ENCODE measurements at regions not wholly inside any gene's neighbourhood (a gene's known extent, or its start where the extent isn't known, plus 50 kb on each side); places are given as distances from the start of the nearest gene placed in this dataset.

DNA sequence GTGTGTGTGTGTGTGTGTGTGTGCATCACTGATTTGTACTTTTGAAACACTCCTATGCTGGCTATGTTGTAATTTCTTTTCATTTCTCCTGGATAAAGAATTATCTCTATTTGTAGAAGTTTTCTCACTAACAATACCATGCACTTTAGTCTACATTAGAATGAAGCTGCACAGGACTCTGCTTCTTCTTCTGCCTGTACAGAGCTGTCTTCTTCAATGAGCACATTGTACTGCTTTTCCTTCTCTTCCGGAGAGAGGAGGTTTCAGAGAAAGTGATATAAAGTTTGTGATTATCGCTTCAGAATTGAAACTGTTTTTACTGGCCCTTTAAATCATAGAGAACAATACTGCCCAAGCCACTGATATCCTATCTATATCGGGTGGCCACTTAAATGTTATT lies 677.0 kb downstream of the NR2F1-AS1 start:
- TF ChIP-seq CTCF (conservative IDR thresholded peaks at IDR 0.05; ENCODE audit: low read depth, low read length) = no peak
- no peak for DNase-seq (ENCODE audit: low read depth)
- no peak overlapping the region for H3K4me3 ChIP-seq (ENCODE audit: low read depth, low read length)

DNA sequence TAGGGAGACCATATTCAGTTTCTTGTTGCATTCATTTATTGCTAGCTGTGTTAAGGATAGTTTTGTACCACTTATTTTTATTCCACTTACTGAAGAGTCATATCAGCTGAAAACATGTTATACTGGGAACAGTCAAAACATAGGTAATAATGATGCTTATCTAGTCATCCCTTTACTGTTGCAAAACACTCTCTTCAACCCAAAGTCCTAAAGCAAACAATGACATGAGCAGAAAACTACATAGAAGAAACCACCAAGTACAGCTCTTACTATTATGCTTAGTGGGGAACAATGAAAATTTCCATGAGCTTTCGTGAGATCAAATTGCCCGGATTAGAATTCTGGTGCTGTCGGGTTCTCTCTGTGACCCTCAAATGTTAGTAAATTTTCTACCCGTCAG lies 681.4 kb downstream of the NR2F1-AS1 start:
- H3K4me3 ChIP-seq (ENCODE audit: low read depth, low read length) = no peak overlapping the region
- DNase-seq (ENCODE audit: low read depth) = no peak
- TF ChIP-seq CTCF (conservative IDR thresholded peaks at IDR 0.05; ENCODE audit: low read depth, low read length) = no peak

- DNase-seq (ENCODE audit: low read depth) = no peak
- no peak for TF ChIP-seq CTCF (conservative IDR thresholded peaks at IDR 0.05; ENCODE audit: low read depth, low read length)
- no peak overlapping the region for H3K4me3 ChIP-seq (ENCODE audit: low read depth, low read length)
Measured at GRCh38 chr5:92896722-92897121, 684.3 kb downstream of the NR2F1-AS1 start.

GRCh38 chr5:92890841-92891244 lies 690.2 kb downstream of the NR2F1-AS1 start:
- no peak overlapping the region for H3K4me3 ChIP-seq (ENCODE audit: low read depth, low read length)
- no peak for DNase-seq (ENCODE audit: low read depth)
- TF ChIP-seq CTCF (conservative IDR thresholded peaks at IDR 0.05; ENCODE audit: low read depth, low read length) = no peak

- TF ChIP-seq CTCF (conservative IDR thresholded peaks at IDR 0.05; ENCODE audit: low read depth, low read length) = no peak
- no peak overlapping the region for H3K4me3 ChIP-seq (ENCODE audit: low read depth, low read length)
- DNase-seq (ENCODE audit: low read depth) = no peak
Measured at GRCh38 chr5:92889140-92889539, 691.9 kb downstream of the NR2F1-AS1 start.

DNA sequence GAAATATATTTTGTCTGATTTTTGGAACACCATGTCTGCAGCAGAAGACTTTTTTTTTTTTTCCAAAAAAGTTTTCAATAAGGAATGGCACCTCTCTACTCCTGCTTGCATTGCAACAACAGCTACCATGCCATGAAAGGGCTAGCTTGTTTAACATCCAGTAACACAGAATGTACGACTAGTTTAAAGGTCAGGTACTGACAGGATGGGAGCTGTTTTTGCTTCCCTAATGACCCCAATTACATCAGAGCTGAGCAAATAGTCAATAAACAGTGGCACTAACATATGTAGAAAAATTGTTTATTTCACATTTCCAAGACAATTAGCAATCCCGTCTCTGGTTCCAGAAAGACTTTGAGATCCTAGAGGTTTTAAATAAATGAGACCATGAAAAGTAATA lies 693.8 kb downstream of the NR2F1-AS1 start:
- H3K4me3 ChIP-seq (ENCODE audit: low read depth, low read length) = no peak overlapping the region
- no peak for TF ChIP-seq CTCF (conservative IDR thresholded peaks at IDR 0.05; ENCODE audit: low read depth, low read length)
- DNase-seq (ENCODE audit: low read depth) = no peak

- TF ChIP-seq CTCF (conservative IDR thresholded peaks at IDR 0.05; ENCODE audit: low read depth, low read length) = no peak
- no peak overlapping the region for H3K4me3 ChIP-seq (ENCODE audit: low read depth, low read length)
- no peak for DNase-seq (ENCODE audit: low read depth)
Measured at GRCh38 chr5:92886751-92887150, 694.3 kb downstream of the NR2F1-AS1 start.

All from epithelial cell of proximal tubule (primary cell).